ENCODE measurements at regions not wholly inside any gene's neighbourhood (a gene's known extent, or its start where the extent isn't known, plus 50 kb on each side); places are given as distances from the start of the nearest gene placed in this dataset.

GRCh38 chr10:8633909-8634308 lies 579.4 kb downstream of the GATA3 start:
- Histone ChIP-seq H3K4me1 (ENCODE audit: control insufficient read depth, insufficient read depth, low read length, unreplicated experiment) (no peaks in the 10 kb centered on the region), H3K4me3 (ENCODE audit: low read depth, low read length) (no peak overlapping the region), H2AFZ (ENCODE audit: low read length, unreplicated experiment) (no peak overlapping the region), H3K36me3 (ENCODE audit: insufficient read depth, low read length) (no peaks in the 10 kb centered on the region), H3K79me2 (ENCODE audit: control insufficient read depth, insufficient read depth, low read length, unreplicated experiment) (no peaks in the 10 kb centered on the region), H3K27ac (ENCODE audit: low read depth, low read length) (no peak overlapping the region), H3K27me3 (ENCODE audit: insufficient read depth, low read length) (no peaks in the 10 kb centered on the region)

GRCh38 chr10:8636371-8636770 lies 581.9 kb downstream of the GATA3 start:
- no peaks in the 10 kb centered on the region for H3K36me3 ChIP-seq (ENCODE audit: insufficient read depth, low read length)
- no peaks in the 10 kb centered on the region for H3K27me3 ChIP-seq (ENCODE audit: insufficient read depth, low read length)
- H3K4me1 ChIP-seq (ENCODE audit: control insufficient read depth, insufficient read depth, low read length, unreplicated experiment): no peaks in the 10 kb centered on the region
- no peak overlapping the region for H2AFZ ChIP-seq (ENCODE audit: low read length, unreplicated experiment)
- H3K4me3 ChIP-seq (ENCODE audit: low read depth, low read length): no peak overlapping the region
- H3K79me2 ChIP-seq (ENCODE audit: control insufficient read depth, insufficient read depth, low read length, unreplicated experiment): no peaks in the 10 kb centered on the region
- no peak overlapping the region for H3K27ac ChIP-seq (ENCODE audit: low read depth, low read length)

GRCh38 chr10:8637640-8638039 lies 583.2 kb downstream of the GATA3 start:
- Histone ChIP-seq H3K4me3 (ENCODE audit: low read depth, low read length) (no peak overlapping the region), H3K27ac (ENCODE audit: low read depth, low read length) (no peak overlapping the region), H3K36me3 (ENCODE audit: insufficient read depth, low read length) (no peaks in the 10 kb centered on the region), H3K79me2 (ENCODE audit: control insufficient read depth, insufficient read depth, low read length, unreplicated experiment) (no peaks in the 10 kb centered on the region), H2AFZ (ENCODE audit: low read length, unreplicated experiment) (no peak overlapping the region), H3K27me3 (ENCODE audit: insufficient read depth, low read length) (no peaks in the 10 kb centered on the region), H3K4me1 (ENCODE audit: control insufficient read depth, insufficient read depth, low read length, unreplicated experiment) (no peaks in the 10 kb centered on the region)

- no peaks in the 10 kb centered on the region for H3K4me1 ChIP-seq (ENCODE audit: control insufficient read depth, insufficient read depth, low read length, unreplicated experiment)
These were observed 583.7 kb downstream of the GATA3 start for GRCh38 chr10:8638088-8638672.

GRCh38 chr10:8639486-8640185 lies 585.1 kb downstream of the GATA3 start:
- Histone ChIP-seq H3K4me1 (ENCODE audit: control insufficient read depth, insufficient read depth, low read length, unreplicated experiment) (no peaks in the 10 kb centered on the region), H3K4me3 (ENCODE audit: low read depth, low read length) (no peak overlapping the region), H3K79me2 (ENCODE audit: control insufficient read depth, insufficient read depth, low read length, unreplicated experiment) (no peaks in the 10 kb centered on the region), H2AFZ (ENCODE audit: low read length, unreplicated experiment) (no peak overlapping the region), H3K27me3 (ENCODE audit: insufficient read depth, low read length) (no peaks in the 10 kb centered on the region), H3K36me3 (ENCODE audit: insufficient read depth, low read length) (no peaks in the 10 kb centered on the region), H3K27ac (ENCODE audit: low read depth, low read length) (no peak overlapping the region)

More at GRCh38 chr10:8638088-8638672, 583.7 kb downstream of the GATA3 start:
- no peaks in the 10 kb centered on the region for H3K36me3 ChIP-seq (ENCODE audit: insufficient read depth, low read length)
- no peak overlapping the region for H3K4me3 ChIP-seq (ENCODE audit: low read depth, low read length)
- no peaks in the 10 kb centered on the region for H3K27me3 ChIP-seq (ENCODE audit: insufficient read depth, low read length)
- no peaks in the 10 kb centered on the region for H3K79me2 ChIP-seq (ENCODE audit: control insufficient read depth, insufficient read depth, low read length, unreplicated experiment)
- H3K27ac ChIP-seq (ENCODE audit: low read depth, low read length): no peak overlapping the region
- no peak overlapping the region for H2AFZ ChIP-seq (ENCODE audit: low read length, unreplicated experiment)

- no peak overlapping the region for H3K27ac ChIP-seq (ENCODE audit: low read depth, low read length)
- H3K4me1 ChIP-seq (ENCODE audit: control insufficient read depth, insufficient read depth, low read length, unreplicated experiment): no peaks in the 10 kb centered on the region
- H2AFZ ChIP-seq (ENCODE audit: low read length, unreplicated experiment): no peak overlapping the region
- no peaks in the 10 kb centered on the region for H3K36me3 ChIP-seq (ENCODE audit: insufficient read depth, low read length)
- no peaks in the 10 kb centered on the region for H3K27me3 ChIP-seq (ENCODE audit: insufficient read depth, low read length)
- H3K79me2 ChIP-seq (ENCODE audit: control insufficient read depth, insufficient read depth, low read length, unreplicated experiment): no peaks in the 10 kb centered on the region
- H3K4me3 ChIP-seq (ENCODE audit: low read depth, low read length): no peak overlapping the region
These were observed 585.8 kb downstream of the GATA3 start for GRCh38 chr10:8640301-8640700.

- H3K27ac ChIP-seq (ENCODE audit: low read depth, low read length): no peak overlapping the region
- H3K27me3 ChIP-seq (ENCODE audit: insufficient read depth, low read length): no peaks in the 10 kb centered on the region
- H3K79me2 ChIP-seq (ENCODE audit: control insufficient read depth, insufficient read depth, low read length, unreplicated experiment): no peaks in the 10 kb centered on the region
- no peaks in the 10 kb centered on the region for H3K36me3 ChIP-seq (ENCODE audit: insufficient read depth, low read length)
- H2AFZ ChIP-seq (ENCODE audit: low read length, unreplicated experiment): no peak overlapping the region
- no peak overlapping the region for H3K4me3 ChIP-seq (ENCODE audit: low read depth, low read length)
- no peaks in the 10 kb centered on the region for H3K4me1 ChIP-seq (ENCODE audit: control insufficient read depth, insufficient read depth, low read length, unreplicated experiment)
These were observed 586.4 kb downstream of the GATA3 start for GRCh38 chr10:8640878-8641277.

GRCh38 chr10:8656261-8656660 lies 601.8 kb downstream of the GATA3 start:
- no peaks in the 10 kb centered on the region for H3K79me2 ChIP-seq (ENCODE audit: control insufficient read depth, insufficient read depth, low read length, unreplicated experiment)
- no peak overlapping the region for H3K27ac ChIP-seq (ENCODE audit: low read depth, low read length)
- no peak overlapping the region for H2AFZ ChIP-seq (ENCODE audit: low read length, unreplicated experiment)
- H3K4me3 ChIP-seq (ENCODE audit: low read depth, low read length): no peak overlapping the region
- H3K4me1 ChIP-seq (ENCODE audit: control insufficient read depth, insufficient read depth, low read length, unreplicated experiment): no peaks in the 10 kb centered on the region
- no peaks in the 10 kb centered on the region for H3K36me3 ChIP-seq (ENCODE audit: insufficient read depth, low read length)
- no peaks in the 10 kb centered on the region for H3K27me3 ChIP-seq (ENCODE audit: insufficient read depth, low read length)

GRCh38 chr10:8659982-8660381 lies 605.5 kb downstream of the GATA3 start:
- Histone ChIP-seq H3K36me3 (ENCODE audit: insufficient read depth, low read length) (no peaks in the 10 kb centered on the region), H2AFZ (ENCODE audit: low read length, unreplicated experiment) (no peak overlapping the region)

GRCh38 chr10:8661886-8662285 lies 607.4 kb downstream of the GATA3 start:
- H3K79me2 ChIP-seq (ENCODE audit: control insufficient read depth, insufficient read depth, low read length, unreplicated experiment): no peaks in the 10 kb centered on the region
- no peak overlapping the region for H3K27ac ChIP-seq (ENCODE audit: low read depth, low read length)
- H3K27me3 ChIP-seq (ENCODE audit: insufficient read depth, low read length): no peaks in the 10 kb centered on the region
- H3K36me3 ChIP-seq (ENCODE audit: insufficient read depth, low read length): no peaks in the 10 kb centered on the region
- H3K4me1 ChIP-seq (ENCODE audit: control insufficient read depth, insufficient read depth, low read length, unreplicated experiment): no peaks in the 10 kb centered on the region
- no peak overlapping the region for H2AFZ ChIP-seq (ENCODE audit: low read length, unreplicated experiment)
- H3K4me3 ChIP-seq (ENCODE audit: low read depth, low read length): no peak overlapping the region

More at GRCh38 chr10:8659982-8660381, 605.5 kb downstream of the GATA3 start:
- H3K27me3 ChIP-seq (ENCODE audit: insufficient read depth, low read length): no peaks in the 10 kb centered on the region
- no peak overlapping the region for H3K4me3 ChIP-seq (ENCODE audit: low read depth, low read length)
- no peak overlapping the region for H3K27ac ChIP-seq (ENCODE audit: low read depth, low read length)
- H3K79me2 ChIP-seq (ENCODE audit: control insufficient read depth, insufficient read depth, low read length, unreplicated experiment): no peaks in the 10 kb centered on the region
- no peaks in the 10 kb centered on the region for H3K4me1 ChIP-seq (ENCODE audit: control insufficient read depth, insufficient read depth, low read length, unreplicated experiment)

- H3K79me2 ChIP-seq (ENCODE audit: control insufficient read depth, insufficient read depth, low read length, unreplicated experiment): no peaks in the 10 kb centered on the region
- H2AFZ ChIP-seq (ENCODE audit: low read length, unreplicated experiment): no peak overlapping the region
- H3K4me1 ChIP-seq (ENCODE audit: control insufficient read depth, insufficient read depth, low read length, unreplicated experiment): no peaks in the 10 kb centered on the region
- no peak overlapping the region for H3K27ac ChIP-seq (ENCODE audit: low read depth, low read length)
- H3K27me3 ChIP-seq (ENCODE audit: insufficient read depth, low read length): no peaks in the 10 kb centered on the region
- no peaks in the 10 kb centered on the region for H3K36me3 ChIP-seq (ENCODE audit: insufficient read depth, low read length)
- no peak overlapping the region for H3K4me3 ChIP-seq (ENCODE audit: low read depth, low read length)
These were observed 608.6 kb downstream of the GATA3 start for GRCh38 chr10:8663131-8663530.
